Esophagus (tissue), 2 donors: ENCODE measurements at regions not wholly inside any gene's neighbourhood (a gene's known extent, or its start where the extent isn't known, plus 50 kb on each side); places are given as distances from the start of the nearest gene placed in this dataset.

Experiments used
- H3K27ac ChIP-seq, 2 donors: one replicate each; pipeline ENCODE4 v1.5.1; 2013; ENCODE audit warnings: low read depth in 2 of 2, mild to moderate bottlenecking in 2 of 2, inconsistent platforms in 1 of 2, low read length in 1 of 2, moderate library complexity in 1 of 2
- H3K27me3 ChIP-seq, 2 donors: one replicate each; pipeline ENCODE4 v1.6.1; 2013; ENCODE audit warnings: low read length in 2 of 2, control low read depth in 1 of 2, mild to moderate bottlenecking in 1 of 2; ENCODE audit not compliant: insufficient read depth in 2 of 2, control insufficient read depth in 1 of 2
- H3K36me3 ChIP-seq, 2 donors: one replicate each; pipeline ENCODE4 v1.6.1; 2013; ENCODE audit warnings: low read length in 1 of 2; ENCODE audit not compliant: control insufficient read depth in 2 of 2, insufficient read depth in 2 of 2
- H3K4me1 ChIP-seq, 2 donors: one replicate each; pipeline ENCODE4 v1.6.1; 2013; ENCODE audit warnings: low read length in 1 of 2; ENCODE audit not compliant: control insufficient read depth in 2 of 2, insufficient read depth in 2 of 2
- H3K4me3 ChIP-seq, 2 donors: one replicate each; pipeline ENCODE4 v1.5.1; 2013; ENCODE audit warnings: low read length in 2 of 2, mild to moderate bottlenecking in 2 of 2, low read depth in 1 of 2, moderate library complexity in 1 of 2
- H3K9me3 ChIP-seq, 2 donors: one replicate each; pipeline ENCODE4 v1.6.1; 2013; ENCODE audit warnings: mild to moderate bottlenecking in 2 of 2, low read depth in 1 of 2, low read length in 1 of 2, moderate library complexity in 1 of 2; ENCODE audit not compliant: control insufficient read depth in 2 of 2, insufficient read depth in 1 of 2
- WGBS, 2 donors: extraction: QIAGEN DNeasy Blood & Tissue Kit; methylation state at CpG; one replicate each; pipeline ENCODE4 v1.1.7; 2013; 5-methylcytosine and 5-hydroxymethylcytosine counted together
- donor health status: healthy with polysubstance abuse.
- donor health status: Bipolar disorder and iron deficiency.

DNA sequence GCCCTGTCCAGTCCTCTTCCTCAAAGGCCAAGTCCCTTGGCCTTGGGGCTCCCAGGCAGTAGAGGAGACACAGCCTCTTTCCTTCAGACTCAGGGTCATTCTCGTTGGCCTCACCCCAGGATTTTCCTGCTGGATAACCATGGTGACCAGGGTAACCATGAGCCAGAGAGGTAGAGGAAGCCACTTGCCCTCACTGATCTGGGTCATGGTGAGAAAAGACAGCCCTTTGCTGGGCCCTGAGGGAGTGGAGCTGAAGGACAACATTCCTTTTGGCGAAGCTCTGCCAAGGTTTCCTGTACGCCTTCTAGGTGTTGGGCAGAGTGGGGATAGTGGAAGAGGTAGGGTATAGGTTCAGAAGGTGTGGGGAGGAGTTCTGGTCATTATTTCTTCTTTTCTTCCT is 53.1 kb upstream of the WNT4 start:
- H3K27ac ChIP-seq: no peak overlapping the region
- no peaks in the 10 kb centered on the region for H3K36me3 ChIP-seq
- no peak overlapping the region for H3K4me3 ChIP-seq
- no peaks in the 10 kb centered on the region for H3K9me3 ChIP-seq
- no peaks in the 10 kb centered on the region for H3K4me1 ChIP-seq
- H3K27me3 ChIP-seq: no peaks in the 10 kb centered on the region
- 62 to 72% methylated on average over 3 of the region's 3 CpGs for WGBS, 2 donors

GRCh38 chr1:22196641-22197040 is 53.7 kb upstream of the WNT4 start:
- H3K4me3 ChIP-seq: no peak overlapping the region
- WGBS, 2 donors: 87 to 92% methylated on average over 6 of the region's 6 CpGs
- no peaks in the 10 kb centered on the region for H3K36me3 ChIP-seq
- no peaks in the 10 kb centered on the region for H3K4me1 ChIP-seq
- no peaks in the 10 kb centered on the region for H3K9me3 ChIP-seq
- no peaks in the 10 kb centered on the region for H3K27me3 ChIP-seq
- no peak overlapping the region for H3K27ac ChIP-seq

GRCh38 chr1:22197644-22198043 is 54.7 kb upstream of the WNT4 start:
- Histone ChIP-seq H3K36me3 (no peaks in the 10 kb centered on the region), H3K4me3 (no peak overlapping the region), H3K27me3 (no peaks in the 10 kb centered on the region), H3K27ac (no peak overlapping the region), H3K4me1 (no peaks in the 10 kb centered on the region), H3K9me3 (no peaks in the 10 kb centered on the region)
- WGBS, 2 donors: 86 to 95% methylated on average over 2 of the region's 2 CpGs

DNA sequence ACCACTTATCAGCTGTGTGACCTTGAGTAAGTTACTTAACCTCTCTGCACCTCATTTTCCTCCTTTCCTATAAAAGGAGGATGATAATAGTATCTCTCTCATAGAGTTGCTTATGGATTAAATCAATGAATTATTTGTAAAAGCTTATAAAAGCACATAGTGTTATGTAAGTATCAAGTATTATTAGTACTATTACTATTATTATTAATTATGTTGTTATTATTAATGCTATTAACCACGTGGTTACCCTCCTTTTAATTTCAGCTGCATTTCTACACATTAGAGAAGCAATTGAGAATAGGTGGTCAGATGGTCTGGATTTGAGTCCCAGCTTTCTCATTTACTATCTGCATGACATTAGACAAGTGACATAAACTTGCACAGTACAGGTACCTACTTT is 58.1 kb upstream of the WNT4 start:
- Histone ChIP-seq H3K4me1 (peaks cover 0 to 8% of the 10 kb centered on the region in 2 donors), H3K4me3 (no peak overlapping the region), H3K36me3 (no peaks in the 10 kb centered on the region), H3K27ac (no peak overlapping the region), H3K27me3 (no peaks in the 10 kb centered on the region), H3K9me3 (no peaks in the 10 kb centered on the region)
- 43 to 44% methylated on average over 1 of the region's 1 CpG for WGBS, 2 donors

DNA sequence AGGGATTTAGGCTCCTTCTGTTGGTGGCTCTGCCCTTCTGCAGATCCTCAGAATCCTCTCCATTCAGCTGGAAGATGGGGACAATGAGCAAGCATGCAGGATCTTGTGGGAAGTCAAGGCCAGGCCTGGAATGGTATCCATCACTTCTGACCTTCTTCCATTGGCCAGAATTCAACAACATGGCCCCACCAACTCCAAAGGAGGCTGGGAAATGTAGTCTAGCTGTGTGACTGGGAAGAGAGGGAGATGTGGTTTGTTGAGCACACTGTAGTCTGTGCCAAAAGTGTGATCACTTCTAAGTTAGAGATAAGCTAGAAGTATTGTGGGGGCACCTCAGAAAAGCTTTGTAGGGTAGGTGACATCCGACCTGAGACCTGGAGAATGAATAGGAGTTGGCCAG is 60.4 kb upstream of the WNT4 start:
- H3K4me1 ChIP-seq: peaks cover 0 to 12% of the 10 kb centered on the region in 2 donors
- no peaks in the 10 kb centered on the region for H3K36me3 ChIP-seq
- WGBS, 2 donors: 71 to 85% methylated on average over 1 of the region's 1 CpG
- no peak overlapping the region for H3K4me3 ChIP-seq
- H3K27me3 ChIP-seq: no peaks in the 10 kb centered on the region
- peaks cover 0 to 3% of the 10 kb centered on the region in 2 donors for H3K9me3 ChIP-seq
- no peak overlapping the region for H3K27ac ChIP-seq

DNA sequence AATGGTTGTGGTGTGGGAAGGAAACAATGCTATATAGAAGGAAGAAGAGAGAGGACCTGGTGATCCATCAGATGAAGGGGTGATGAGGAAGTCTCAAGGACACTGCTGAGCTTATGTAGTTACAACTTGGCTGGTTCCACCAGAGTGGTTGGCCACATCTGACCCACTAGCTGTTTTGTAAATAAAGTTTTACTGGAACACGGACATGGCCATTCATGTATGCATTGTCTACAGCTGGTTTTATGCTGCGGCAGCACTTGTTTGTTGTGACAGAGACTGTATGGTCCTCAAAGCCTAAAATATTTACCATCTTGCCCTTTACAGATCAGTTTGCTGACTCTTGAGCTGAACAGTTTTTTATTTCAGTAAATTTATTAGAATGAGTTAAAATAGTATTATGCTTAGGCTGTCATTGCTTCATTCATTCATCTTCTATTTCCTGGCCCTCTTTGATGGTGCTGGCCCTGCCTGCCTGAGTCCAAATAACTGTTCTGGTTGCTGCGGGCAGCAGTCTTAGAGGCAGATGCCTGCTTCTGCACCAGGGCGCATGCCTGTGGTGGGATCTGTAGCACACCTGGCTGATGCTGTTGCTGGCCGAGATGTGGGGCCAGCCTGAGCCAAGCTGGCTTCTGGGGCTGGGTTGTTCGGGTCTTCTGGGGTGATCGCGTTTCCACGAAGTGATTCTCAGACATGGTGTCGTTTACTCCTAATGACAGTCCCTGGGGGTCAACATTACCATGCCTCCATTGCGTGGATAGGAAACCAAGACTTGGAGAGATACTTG is 61.4 kb upstream of the WNT4 start:
- Histone ChIP-seq H3K4me1 (peaks cover 0 to 12% of the 10 kb centered on the region in 2 donors), H3K36me3 (no peaks in the 10 kb centered on the region), H3K4me3 (no peak overlapping the region), H3K27me3 (no peaks in the 10 kb centered on the region), H3K9me3 (peaks cover 0 to 3% of the 10 kb centered on the region in 2 donors), H3K27ac (no peak overlapping the region)
- 70% methylated on average over 11 of the region's 11 CpGs for WGBS, 2 donors

DNA sequence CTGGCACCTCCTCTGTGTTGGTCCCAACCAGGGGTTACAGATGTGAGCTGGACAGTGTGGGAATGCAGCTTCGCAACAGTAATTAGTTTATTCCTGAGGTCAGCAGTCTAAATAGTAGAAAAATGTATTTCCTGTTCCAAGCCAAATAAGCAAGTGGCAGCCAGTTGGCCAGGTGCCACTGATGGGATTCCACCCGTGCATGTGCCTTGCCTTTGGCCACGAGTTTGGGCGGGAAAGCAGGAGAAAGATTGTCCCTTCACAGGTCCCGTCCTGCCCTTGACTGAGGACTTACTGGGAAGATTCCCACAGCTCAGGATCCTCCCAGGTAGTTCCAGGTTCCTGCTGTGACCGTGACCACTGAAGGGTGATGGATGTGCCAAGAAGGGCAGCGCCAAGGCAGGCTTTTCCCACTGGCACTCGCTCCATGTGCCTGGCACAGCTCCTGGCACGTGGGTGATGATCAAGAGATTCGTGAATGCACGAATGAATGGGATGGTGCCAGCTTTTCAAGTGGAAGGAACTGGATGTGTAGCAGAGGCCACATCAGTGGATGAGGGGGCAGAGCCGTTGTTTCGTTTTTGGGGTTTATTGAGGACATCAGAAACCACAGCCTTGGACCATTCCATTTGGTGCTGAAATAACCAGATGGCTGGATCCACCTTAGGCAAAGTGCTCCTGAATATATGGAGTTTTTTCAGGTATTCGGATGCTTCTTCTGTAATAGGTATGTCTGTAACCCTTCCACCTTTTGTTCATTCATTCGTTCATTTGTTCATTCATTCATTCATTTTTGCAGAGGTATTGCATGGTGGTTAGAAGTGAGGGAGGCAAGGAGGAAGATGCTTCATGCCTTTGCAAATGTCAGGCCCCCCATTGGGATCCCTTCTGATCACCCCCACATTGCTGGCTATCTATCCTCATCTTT is 62.4 kb upstream of the WNT4 start:
- Histone ChIP-seq H3K4me3 (no peak overlapping the region), H3K9me3 (peaks cover 0 to 3% of the 10 kb centered on the region in 2 donors), H3K4me1 (peaks cover 0 to 12% of the 10 kb centered on the region in 2 donors), H3K27ac (no peak overlapping the region), H3K36me3 (no peaks in the 10 kb centered on the region), H3K27me3 (no peaks in the 10 kb centered on the region)
- 26 to 29% methylated on average over 15 of the region's 15 CpGs for WGBS, 2 donors

DNA sequence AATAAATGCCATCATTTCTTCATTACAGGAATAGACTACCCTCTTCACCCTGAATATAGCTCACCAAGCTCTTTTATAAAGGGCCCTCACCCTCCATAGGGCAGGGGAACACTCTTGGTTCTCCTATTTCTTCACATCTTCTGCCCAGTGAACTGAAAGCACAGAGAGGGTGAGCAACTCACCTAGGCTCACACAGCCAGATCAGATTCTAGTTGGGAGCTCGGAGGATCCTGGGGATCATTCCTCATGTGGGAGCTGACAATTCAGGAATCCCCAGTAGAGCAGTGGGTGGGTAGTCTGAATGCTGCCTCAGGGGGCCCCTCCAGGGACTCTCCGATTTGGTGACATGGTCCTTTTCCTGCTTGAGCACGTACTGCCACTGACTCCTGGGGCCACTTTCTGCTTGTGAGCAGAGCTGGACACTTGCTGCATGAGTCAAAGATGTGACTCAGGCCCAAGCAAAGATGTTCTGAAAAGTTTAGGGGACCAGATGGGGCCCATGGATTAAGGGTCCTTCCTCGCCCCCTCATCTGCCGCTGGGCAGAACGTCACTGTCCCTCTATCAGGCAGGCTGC is 63.7 kb upstream of the WNT4 start:
- Histone ChIP-seq H3K9me3 (peaks cover 0 to 3% of the 10 kb centered on the region in 2 donors), H3K27me3 (peaks cover 0 to 3% of the 10 kb centered on the region in 2 donors), H3K27ac (no peak overlapping the region), H3K4me1 (peaks cover 0 to 12% of the 10 kb centered on the region in 2 donors), H3K36me3 (no peaks in the 10 kb centered on the region), H3K4me3 (no peak overlapping the region)
- WGBS, 2 donors: 84% methylated on average over 6 of the region's 6 CpGs

- no peak overlapping the region for H3K4me3 ChIP-seq
- peaks cover 0 to 12% of the 10 kb centered on the region in 2 donors for H3K4me1 ChIP-seq
- no peak overlapping the region for H3K27ac ChIP-seq
- peaks cover 0 to 3% of the 10 kb centered on the region in 2 donors for H3K9me3 ChIP-seq
- WGBS, 2 donors: 31 to 33% methylated on average over 23 of the region's 23 CpGs
- no peaks in the 10 kb centered on the region for H3K36me3 ChIP-seq
- peaks cover 0 to 3% of the 10 kb centered on the region in 2 donors for H3K27me3 ChIP-seq
Observed at GRCh38 chr1:22207511-22208267, 64.8 kb upstream of the WNT4 start.
